Mesodermal cell (in vitro differentiated cells): ENCODE measurements at regions not wholly inside any gene's neighbourhood (a gene's known extent, or its start where the extent isn't known, plus 50 kb on each side); places are given as distances from the start of the nearest gene placed in this dataset.
"Not testable (repeated sequence)": the region's sequence is repeated elsewhere in the genome, so short reads cannot be mapped to it uniquely, and the experiment has no call there.

ENCODE experiments used
- H3K27ac ChIP-seq: 2 replicates; pipeline ENCODE4 v1.7.0; 2013; ENCODE audit warnings: mild to moderate bottlenecking, low read depth, low read length, moderate library complexity; ENCODE audit not compliant: severe bottlenecking
- H3K36me3 ChIP-seq: 2 replicates; pipeline ENCODE4 v1.7.1; 2013; ENCODE audit warnings: mild to moderate bottlenecking, low read length, moderate library complexity; ENCODE audit not compliant: control insufficient read depth, insufficient read depth
- H3K4me1 ChIP-seq: one replicate; pipeline ENCODE4 v1.7.1; 2013; ENCODE audit warnings: mild to moderate bottlenecking, low read length; ENCODE audit not compliant: insufficient read depth, control insufficient read depth, poor library complexity, severe bottlenecking
- H3K4me3 ChIP-seq: 2 replicates; pipeline ENCODE4 v1.7.0; 2013; ENCODE audit warnings: low read length, control low read depth, mild to moderate bottlenecking; ENCODE audit not compliant: insufficient read depth, poor library complexity, severe bottlenecking; ENCODE audit errors: extremely low read depth
- H3K9me3 ChIP-seq: 2 replicates; pipeline ENCODE4 v1.7.1; 2013; ENCODE audit warnings: mild to moderate bottlenecking, low read length, moderate library complexity; ENCODE audit not compliant: control insufficient read depth
- WGBS, 2 experiments: methylation state at CpG; one replicate each; pipeline ENCODE4 v1.1.5; 2013; ENCODE audit warnings: missing lambda C conversion rate in 2 of 2; ENCODE audit not compliant: insufficient coverage in 2 of 2; 5-methylcytosine and 5-hydroxymethylcytosine counted together

DNA sequence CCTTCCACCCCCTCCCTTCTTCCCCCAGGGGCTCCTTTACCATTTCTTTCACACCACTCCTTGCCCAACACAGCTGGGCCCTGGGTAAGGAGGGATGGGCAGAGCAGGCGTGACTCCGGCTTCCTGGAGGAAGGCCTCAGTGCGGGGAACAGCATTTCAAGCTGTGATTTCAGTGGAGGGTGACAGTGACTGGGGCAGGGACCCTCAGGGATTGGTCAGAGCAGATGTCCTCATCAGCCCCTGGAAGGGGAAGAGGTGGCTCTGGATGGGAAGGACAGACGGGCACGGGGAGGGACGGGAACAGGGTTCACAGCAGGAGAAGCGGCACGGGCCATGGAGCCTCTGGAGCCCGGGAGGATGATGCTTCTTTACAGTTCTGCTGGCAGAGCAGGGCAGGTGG, 130.8 kb upstream of the TWIST2 start:
- H3K36me3 ChIP-seq, result no peaks in the 10 kb centered on the region
- H3K9me3 ChIP-seq, result no peaks in the 10 kb centered on the region

DNA sequence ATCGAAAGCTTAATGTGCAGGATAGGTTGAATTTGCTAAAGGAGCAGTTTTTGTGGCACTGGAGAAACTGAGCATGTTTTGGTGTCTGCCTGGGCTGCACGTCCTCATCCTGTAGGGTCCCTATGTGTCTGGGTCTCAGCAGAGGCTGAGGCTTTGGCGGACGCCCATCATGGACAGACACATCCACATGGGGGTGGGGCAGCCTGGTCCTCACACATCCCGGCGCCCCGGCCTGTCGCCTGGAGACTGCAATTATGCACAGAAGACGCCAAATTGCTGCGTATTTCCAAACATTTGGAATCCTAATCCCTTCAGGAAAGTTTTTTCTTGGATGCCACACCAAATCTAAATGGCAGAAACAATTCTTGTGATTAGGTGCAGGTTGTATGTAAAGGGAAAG, 128.2 kb upstream of the TWIST2 start:
- no peak overlapping the region for H3K27ac ChIP-seq
- 76 to 89% methylated on average over 4 to 8 of the region's 10 CpGs for WGBS, 2 experiments

More for the DNA sequence above, 130.8 kb upstream of the TWIST2 start:
- H3K4me3 ChIP-seq, result no peak overlapping the region
- 73% methylated on average over 6 to 8 of the region's 9 CpGs for WGBS, 2 experiments
- no peaks in the 10 kb centered on the region for H3K4me1 ChIP-seq
- no peak overlapping the region for H3K27ac ChIP-seq

DNA sequence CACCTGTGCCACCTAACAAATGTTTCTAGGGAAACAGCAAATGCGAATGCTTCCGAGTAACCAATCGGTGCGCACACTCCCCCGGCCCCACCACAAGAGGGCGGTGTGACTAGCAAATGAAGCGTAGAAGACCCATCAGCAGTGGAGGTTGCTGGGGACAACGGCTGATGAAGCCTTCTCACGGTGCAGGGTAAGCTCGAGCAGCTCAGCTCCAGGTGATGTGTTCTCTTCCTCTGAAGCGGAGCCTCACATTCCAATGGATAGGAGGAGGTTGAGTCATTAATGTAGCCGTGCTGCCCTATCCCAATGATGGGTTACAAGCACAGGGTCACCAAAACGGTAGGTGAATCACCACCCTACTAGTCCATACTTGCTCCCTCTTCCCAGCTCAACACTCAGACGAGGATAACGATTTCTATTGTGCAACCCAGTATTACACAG, 127.6 kb upstream of the TWIST2 start:
- Histone ChIP-seq H3K27ac (no peak overlapping the region), H3K4me3 (no peak overlapping the region), H3K9me3 (no peaks in the 10 kb centered on the region), H3K4me1 (no peaks in the 10 kb centered on the region), H3K36me3 (no peaks in the 10 kb centered on the region)
- 30 to 38% methylated on average over 13 to 15 of the region's 15 CpGs for WGBS, 2 experiments

More for the DNA sequence above, 128.2 kb upstream of the TWIST2 start:
- no peaks in the 10 kb centered on the region for H3K36me3 ChIP-seq
- H3K4me1 ChIP-seq, result no peaks in the 10 kb centered on the region
- no peaks in the 10 kb centered on the region for H3K9me3 ChIP-seq
- H3K4me3 ChIP-seq, result no peak overlapping the region

DNA sequence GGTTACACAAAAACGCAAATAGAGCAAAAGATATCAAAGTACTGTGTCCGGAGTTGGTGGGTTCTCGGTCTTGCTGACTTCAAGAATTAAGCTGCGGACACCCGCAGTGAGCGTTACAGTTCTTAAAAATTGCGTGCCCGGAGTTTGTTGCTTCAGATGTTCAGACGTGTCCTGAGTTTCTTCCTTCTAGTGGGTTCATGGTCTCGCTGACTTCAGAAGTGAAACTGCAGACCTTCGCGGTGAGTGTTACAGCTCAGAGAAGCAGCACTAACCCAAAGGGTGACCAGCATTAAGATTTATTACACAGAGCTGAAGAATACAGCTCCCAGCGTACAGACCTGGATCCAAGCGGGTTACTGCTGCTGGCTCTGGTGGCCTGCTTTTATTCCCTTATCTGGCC, 125.7 kb upstream of the TWIST2 start:
- Histone ChIP-seq H3K4me1 (no peaks in the 10 kb centered on the region), H3K27ac (no peak overlapping the region), H3K4me3 (no peak overlapping the region), H3K9me3 (no peaks in the 10 kb centered on the region), H3K36me3 (no peaks in the 10 kb centered on the region)
- 91 to 92% methylated on average over 13 to 14 of the region's 14 CpGs for WGBS, 2 experiments

DNA sequence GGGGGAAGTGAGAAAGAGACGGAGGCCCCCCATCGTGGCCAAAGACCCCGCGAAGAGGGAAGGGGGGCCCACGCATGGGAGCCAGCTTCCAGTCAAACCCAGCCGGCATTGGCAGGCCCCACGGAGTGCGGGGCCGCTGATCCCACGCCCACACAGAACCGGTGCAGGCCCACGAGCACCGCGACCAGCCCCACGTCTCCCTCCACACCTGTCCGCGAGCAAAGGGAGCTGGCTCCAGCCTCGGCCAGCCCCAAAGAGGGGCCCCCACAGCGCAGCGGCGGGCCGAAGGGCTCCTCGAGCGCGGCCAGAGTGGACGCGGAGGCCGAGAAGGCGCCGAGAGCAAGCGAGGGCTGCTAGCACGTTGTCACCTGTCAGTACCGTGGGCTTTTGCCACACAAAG, 125.0 kb upstream of the TWIST2 start:
- Histone ChIP-seq H3K9me3 (no peaks in the 10 kb centered on the region), H3K4me1 (no peaks in the 10 kb centered on the region), H3K4me3 (no peak overlapping the region), H3K36me3 (no peaks in the 10 kb centered on the region), H3K27ac (no peak overlapping the region)
- WGBS, 2 experiments, result 93 to 94% methylated on average over 5 to 14 of the region's 33 CpGs

DNA sequence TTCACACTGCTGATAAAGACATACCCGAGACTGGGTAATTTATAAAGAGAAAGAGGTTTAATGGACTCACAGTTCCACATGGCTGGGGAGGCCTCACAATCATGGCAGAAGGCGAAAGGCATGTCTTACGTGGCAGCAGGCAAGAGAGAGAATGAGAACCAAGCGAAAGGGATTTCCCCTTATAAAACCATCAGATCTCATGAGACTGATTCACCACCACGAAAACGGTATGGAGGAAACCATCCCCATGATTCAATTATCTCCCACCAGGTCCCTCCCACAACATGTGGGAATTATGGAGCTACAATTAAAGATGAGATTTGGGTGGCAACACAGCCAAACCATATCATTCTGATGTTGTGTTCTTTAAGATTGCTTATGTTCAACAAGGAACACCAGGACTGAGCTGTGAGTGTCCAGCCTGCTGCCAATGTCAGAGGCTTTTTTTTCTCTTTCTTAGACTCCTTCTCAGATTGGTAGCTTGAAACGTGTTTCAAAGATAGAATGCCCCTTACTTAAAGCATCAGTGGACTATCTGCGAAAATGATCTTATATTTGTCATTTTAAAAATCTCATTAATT, 124.1 kb upstream of the TWIST2 start:
- H3K9me3 ChIP-seq, H3K4me3 ChIP-seq, H3K27ac ChIP-seq, H3K36me3 ChIP-seq, H3K4me1 ChIP-seq: not testable (repeated sequence)
- 75 to 100% methylated on average over 1 to 3 of the region's 8 CpGs for WGBS, 2 experiments

DNA sequence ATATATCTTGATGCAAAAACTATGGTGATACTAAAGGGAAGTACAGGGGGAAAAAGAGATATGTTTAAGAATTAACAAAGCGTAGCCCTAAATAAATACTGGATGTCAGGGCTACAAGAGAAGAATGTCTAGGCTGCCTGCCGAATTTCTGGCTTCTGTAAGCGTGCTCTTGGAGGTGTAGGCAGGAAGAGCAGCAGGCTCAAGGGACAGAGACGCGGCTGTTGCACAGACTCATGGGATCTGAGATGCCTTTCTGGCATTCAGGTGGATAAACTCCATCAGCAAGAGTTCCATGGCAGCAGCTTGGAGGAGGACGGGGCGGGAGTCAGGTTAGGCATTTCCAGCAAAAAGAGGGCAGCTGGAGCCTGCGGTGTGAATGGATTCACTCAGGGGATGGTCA, 123.2 kb upstream of the TWIST2 start:
- 74 to 84% methylated on average over 8 of the region's 8 CpGs for WGBS, 2 experiments
- no peaks in the 10 kb centered on the region for H3K9me3 ChIP-seq

DNA sequence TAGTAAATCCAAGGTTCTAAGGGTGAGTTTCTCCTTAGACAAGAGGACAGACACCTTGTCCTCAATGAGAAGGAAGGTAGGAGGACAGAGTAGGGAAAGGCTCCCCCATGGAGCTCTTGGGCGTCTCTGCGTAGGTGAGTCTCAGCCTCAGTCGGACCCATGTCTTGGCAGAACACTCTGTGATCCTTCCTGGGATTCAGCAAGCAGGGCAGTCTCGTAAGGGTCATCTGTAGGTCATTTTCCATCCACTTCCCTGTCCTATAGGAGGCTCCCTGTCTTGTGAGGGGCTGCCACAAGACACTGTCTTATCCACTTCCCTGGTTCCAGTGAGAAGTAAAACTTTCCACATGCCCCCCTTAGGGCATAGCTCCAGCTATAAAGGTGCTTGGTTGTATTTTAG, 122.6 kb upstream of the TWIST2 start:
- WGBS, 2 experiments, result 89% methylated on average over 4 of the region's 4 CpGs
- H3K4me3 ChIP-seq, result no peak overlapping the region
- H3K36me3 ChIP-seq, result no peaks in the 10 kb centered on the region
- no peak overlapping the region for H3K27ac ChIP-seq
- no peaks in the 10 kb centered on the region for H3K9me3 ChIP-seq
- H3K4me1 ChIP-seq, result peaks cover 4% of the 10 kb centered on the region

More for the DNA sequence above, 123.2 kb upstream of the TWIST2 start:
- H3K4me3 ChIP-seq, result no peak overlapping the region
- no peak overlapping the region for H3K27ac ChIP-seq
- peaks cover 4% of the 10 kb centered on the region for H3K4me1 ChIP-seq
- H3K36me3 ChIP-seq, result no peaks in the 10 kb centered on the region

DNA sequence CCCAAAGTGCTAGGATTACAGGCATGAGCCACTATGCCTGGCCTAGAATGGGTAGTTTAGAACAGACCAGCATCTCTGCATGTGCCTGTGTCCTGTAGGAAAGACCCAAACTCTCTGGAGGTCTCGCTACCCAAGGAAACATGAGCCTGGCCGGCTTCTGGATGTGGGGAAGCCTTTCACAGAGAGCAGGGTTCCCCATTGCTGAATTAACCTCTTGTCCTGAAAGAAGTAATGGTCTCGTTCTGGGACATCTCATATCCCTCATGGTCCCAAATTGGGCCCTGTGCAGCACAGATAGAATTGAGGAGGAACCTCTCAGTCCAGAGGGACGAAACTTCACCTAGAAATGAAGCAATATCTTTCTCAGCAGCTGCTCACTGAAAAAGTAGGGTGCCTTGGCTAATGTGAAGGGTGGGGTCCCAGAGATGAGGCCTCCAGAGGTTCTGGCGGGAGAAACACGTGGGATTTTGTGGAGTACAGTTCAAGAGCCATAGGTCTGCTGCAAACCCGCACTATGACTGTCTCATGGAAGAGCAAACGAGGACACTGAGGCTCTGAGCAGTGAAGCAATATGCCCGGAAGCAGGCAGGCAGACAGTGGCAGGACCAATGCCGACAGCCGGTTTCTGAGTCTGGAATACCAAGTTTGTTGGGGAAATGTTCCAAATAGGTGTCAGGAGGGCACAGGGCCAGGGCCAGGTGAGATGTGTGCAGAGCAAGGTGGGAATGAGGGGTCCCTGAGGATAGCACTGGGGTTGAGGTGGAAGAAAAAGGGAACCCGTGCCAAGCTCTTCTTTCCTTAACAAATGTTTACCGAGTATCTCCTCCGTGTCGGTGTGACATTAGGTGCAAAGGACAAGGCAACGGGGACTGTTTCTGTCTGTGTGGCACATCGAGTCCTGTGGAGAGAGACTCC, 121.0 kb upstream of the TWIST2 start:
- 81 to 83% methylated on average over 16 to 17 of the region's 17 CpGs for WGBS, 2 experiments
- Histone ChIP-seq H3K36me3 (no peaks in the 10 kb centered on the region), H3K4me1 (peaks cover 4% of the 10 kb centered on the region), H3K9me3 (no peaks in the 10 kb centered on the region), H3K4me3 (no peak overlapping the region), H3K27ac (no peak overlapping the region)

DNA sequence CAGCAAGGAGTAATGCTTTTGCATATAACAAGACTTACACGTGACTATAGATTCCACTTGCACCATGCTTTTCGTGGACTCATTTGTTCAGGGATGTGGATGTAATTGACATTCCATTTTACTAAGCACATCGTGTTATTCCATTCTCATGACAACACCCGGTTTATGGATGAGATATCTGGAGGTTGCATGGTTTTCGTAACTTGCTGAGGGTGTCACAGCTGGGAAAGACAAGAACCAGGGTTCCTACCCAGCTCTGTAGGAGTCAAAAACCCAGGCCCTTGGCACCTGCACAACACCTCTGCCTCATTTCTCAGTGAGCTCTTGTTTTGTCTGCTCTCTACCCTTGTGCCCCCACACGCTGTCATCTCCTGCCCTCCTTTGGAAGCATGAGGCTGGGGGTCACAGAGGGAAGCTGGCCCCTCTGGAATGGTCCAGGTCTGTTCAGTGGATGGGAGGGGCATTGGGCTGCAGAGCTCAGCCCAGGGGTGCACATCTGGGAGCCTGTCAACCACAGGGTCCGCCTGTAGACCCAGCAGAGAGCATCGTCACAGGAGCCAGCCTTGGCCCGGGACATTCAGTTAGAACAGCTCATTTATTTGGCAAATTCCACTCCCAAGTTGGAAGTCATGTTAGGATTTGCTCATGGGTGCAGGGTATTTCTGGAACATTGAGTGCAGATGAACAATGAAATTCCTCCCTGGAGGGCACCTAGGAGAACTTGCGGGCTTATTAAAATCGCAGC, 120.1 kb upstream of the TWIST2 start:
- Histone ChIP-seq H3K27ac (no peak overlapping the region), H3K4me3 (no peak overlapping the region), H3K36me3 (no peaks in the 10 kb centered on the region), H3K9me3 (no peaks in the 10 kb centered on the region), H3K4me1 (peaks cover 4% of the 10 kb centered on the region)
- WGBS, 2 experiments, result 87 to 90% methylated on average over 6 of the region's 11 CpGs
